ENCODE measurements at regions not wholly inside any gene's neighbourhood (a gene's known extent, or its start where the extent isn't known, plus 50 kb on each side); places are given as distances from the start of the nearest gene placed in this dataset.
A peak's percentile ranks its signal among the peaks of the same experiment; 100 is the strongest.

DNA sequence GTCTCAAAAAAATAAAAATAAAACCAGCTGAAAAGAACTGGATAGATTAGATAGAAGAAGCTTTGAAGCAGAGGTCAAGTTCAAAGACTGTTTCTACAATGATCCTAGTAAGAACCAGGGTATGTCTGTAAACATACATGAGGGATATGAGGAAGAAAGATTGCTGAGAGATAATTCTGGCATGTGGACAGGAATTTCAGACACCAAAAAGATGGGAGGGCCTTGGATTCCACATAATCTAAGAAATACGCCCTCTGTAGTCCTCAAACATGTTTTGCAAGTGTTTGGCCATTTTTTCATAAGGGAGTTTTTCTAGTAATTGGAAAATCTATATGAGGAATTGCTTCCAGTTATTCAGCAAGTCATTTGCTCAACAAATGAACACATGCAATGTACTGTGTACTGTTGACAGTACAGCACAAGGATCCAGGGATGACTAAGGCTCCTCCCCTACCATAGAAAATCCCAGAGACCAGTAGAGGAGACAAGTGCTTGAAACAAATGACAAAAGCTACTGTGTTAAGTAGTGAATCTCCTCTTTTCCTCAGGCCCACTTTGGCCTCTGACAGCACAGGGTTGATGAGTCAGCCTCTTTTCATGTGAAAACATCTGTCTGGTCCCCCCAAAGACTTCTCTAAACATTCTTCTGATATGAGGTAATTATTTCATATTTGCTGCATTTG lies 795.9 kb downstream of the MAFB start:
- Histone ChIP-seq H3K27me3 (ENCODE audit: control insufficient read depth, insufficient read depth, low read length) (no peaks in the 10 kb centered on the region), H3K9me3 (replicated peaks; ENCODE audit: control insufficient read depth, low read depth, low read length) (no peaks in the 10 kb centered on the region), H3K4me1 (ENCODE audit: control insufficient read depth, insufficient read depth, low read length) (peaks cover 9% of the 10 kb centered on the region), H3K4me3 (ENCODE audit: low read length) (no peak overlapping the region), H3K36me3 (ENCODE audit: control insufficient read depth, insufficient read depth, low read length) (no peaks in the 10 kb centered on the region), H3K27ac (ENCODE audit: low read length) (peak overlapping the region; percentile 62)
- WGBS (ENCODE audit: insufficient coverage), result no CpG with 5 or more reads among the region's 1 CpG
- DNase-seq, result peak; percentile 89

GRCh38 chr20:39890697-39891096 lies 798.3 kb downstream of the MAFB start:
- no peaks in the 10 kb centered on the region for H3K36me3 ChIP-seq (ENCODE audit: control insufficient read depth, insufficient read depth, low read length)
- 100% methylated on average over 1 of the region's 1 CpG for WGBS (ENCODE audit: insufficient coverage)
- DNase-seq, result no peak

GRCh38 chr20:39888310-39888709 lies 800.7 kb downstream of the MAFB start:
- Histone ChIP-seq H3K4me3 (ENCODE audit: low read length) (no peak overlapping the region), H3K36me3 (ENCODE audit: control insufficient read depth, insufficient read depth, low read length) (no peaks in the 10 kb centered on the region), H3K4me1 (ENCODE audit: control insufficient read depth, insufficient read depth, low read length) (peaks cover 13% of the 10 kb centered on the region), H3K9me3 (replicated peaks; ENCODE audit: control insufficient read depth, low read depth, low read length) (no peaks in the 10 kb centered on the region), H3K27ac (ENCODE audit: low read length) (no peak overlapping the region), H3K27me3 (ENCODE audit: control insufficient read depth, insufficient read depth, low read length) (no peaks in the 10 kb centered on the region)
- DNase-seq, result no peak
- 100% methylated on average over 1 of the region's 2 CpGs for WGBS (ENCODE audit: insufficient coverage)

More at GRCh38 chr20:39890697-39891096, 798.3 kb downstream of the MAFB start:
- Histone ChIP-seq H3K27me3 (ENCODE audit: control insufficient read depth, insufficient read depth, low read length) (no peaks in the 10 kb centered on the region), H3K4me3 (ENCODE audit: low read length) (no peak overlapping the region), H3K27ac (ENCODE audit: low read length) (no peak overlapping the region), H3K9me3 (replicated peaks; ENCODE audit: control insufficient read depth, low read depth, low read length) (no peaks in the 10 kb centered on the region), H3K4me1 (ENCODE audit: control insufficient read depth, insufficient read depth, low read length) (peaks cover 14% of the 10 kb centered on the region)

DNA sequence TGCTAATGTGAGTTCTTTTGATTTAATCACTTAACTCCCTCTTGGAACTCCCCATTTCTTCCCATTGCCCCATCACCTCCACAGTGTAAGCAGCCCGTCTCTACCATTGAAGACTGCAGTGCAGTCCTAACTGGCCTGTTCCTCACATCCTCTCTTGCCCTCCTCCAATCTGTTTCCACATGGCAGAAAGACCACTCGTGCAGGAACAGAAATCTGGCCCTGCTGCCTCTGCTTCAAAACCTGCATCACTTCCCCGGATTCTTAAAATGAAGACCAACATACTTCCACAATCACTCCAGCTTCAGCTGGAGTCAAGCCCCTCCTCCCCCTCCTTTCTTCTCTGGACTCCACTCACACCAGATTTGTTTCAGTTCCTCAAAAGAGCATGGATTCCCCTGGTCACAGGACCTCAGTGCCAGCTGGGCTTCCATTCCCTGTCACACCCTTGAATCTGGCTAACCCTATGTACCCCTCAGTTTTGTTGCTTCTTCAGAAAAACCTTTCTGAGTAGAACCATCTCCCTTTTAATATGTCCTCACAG lies 802.3 kb downstream of the MAFB start:
- peak; percentile 80 for DNase-seq
- Histone ChIP-seq H3K4me3 (ENCODE audit: low read length) (no peak overlapping the region), H3K4me1 (ENCODE audit: control insufficient read depth, insufficient read depth, low read length) (peaks cover 5% of the 10 kb centered on the region), H3K27ac (ENCODE audit: low read length) (no peak overlapping the region), H3K27me3 (ENCODE audit: control insufficient read depth, insufficient read depth, low read length) (no peaks in the 10 kb centered on the region), H3K36me3 (ENCODE audit: control insufficient read depth, insufficient read depth, low read length) (no peaks in the 10 kb centered on the region), H3K9me3 (replicated peaks; ENCODE audit: control insufficient read depth, low read depth, low read length) (peaks cover 3% of the 10 kb centered on the region)
- 58% methylated on average over 3 of the region's 3 CpGs for WGBS (ENCODE audit: insufficient coverage)

- peaks cover 5% of the 10 kb centered on the region for H3K4me1 ChIP-seq (ENCODE audit: control insufficient read depth, insufficient read depth, low read length)
- H3K27me3 ChIP-seq (ENCODE audit: control insufficient read depth, insufficient read depth, low read length), result no peaks in the 10 kb centered on the region
- H3K4me3 ChIP-seq (ENCODE audit: low read length), result no peak overlapping the region
- H3K36me3 ChIP-seq (ENCODE audit: control insufficient read depth, insufficient read depth, low read length), result no peaks in the 10 kb centered on the region
- H3K9me3 ChIP-seq (replicated peaks; ENCODE audit: control insufficient read depth, low read depth, low read length), result peaks cover 5% of the 10 kb centered on the region
- WGBS (ENCODE audit: insufficient coverage), result 74% methylated on average over 3 of the region's 7 CpGs
- no peak overlapping the region for H3K27ac ChIP-seq (ENCODE audit: low read length)
- DNase-seq, result peak; percentile 74
These were observed 802.9 kb downstream of the MAFB start for GRCh38 chr20:39885975-39886649.

DNA sequence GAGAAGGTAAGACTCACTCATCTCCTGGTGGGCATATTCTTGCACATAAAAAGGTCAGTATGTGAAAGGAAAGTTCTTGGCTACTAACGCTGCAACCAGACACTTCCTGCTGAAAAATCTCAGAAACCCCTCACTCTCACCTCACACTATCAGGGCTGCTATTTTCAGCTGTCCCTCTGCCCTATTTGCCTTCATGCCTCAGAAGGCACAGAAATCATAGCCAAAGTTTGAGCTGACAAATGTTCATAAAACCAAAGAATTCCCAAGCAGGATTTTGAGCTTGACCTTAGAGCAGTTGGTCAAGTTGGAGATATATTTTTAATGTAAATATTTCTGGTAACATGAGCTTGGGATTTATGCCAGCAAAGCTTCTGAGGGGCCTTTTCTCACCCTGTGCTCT lies 806.2 kb downstream of the MAFB start:
- DNase-seq, result no peak
- Histone ChIP-seq H3K27ac (ENCODE audit: low read length) (no peak overlapping the region), H3K4me3 (ENCODE audit: low read length) (no peak overlapping the region), H3K4me1 (ENCODE audit: control insufficient read depth, insufficient read depth, low read length) (peaks cover 7% of the 10 kb centered on the region), H3K9me3 (replicated peaks; ENCODE audit: control insufficient read depth, low read depth, low read length) (peaks cover 5% of the 10 kb centered on the region), H3K27me3 (ENCODE audit: control insufficient read depth, insufficient read depth, low read length) (no peaks in the 10 kb centered on the region), H3K36me3 (ENCODE audit: control insufficient read depth, insufficient read depth, low read length) (no peaks in the 10 kb centered on the region)
- no CpG with 5 or more reads among the region's 1 CpG for WGBS (ENCODE audit: insufficient coverage)

GRCh38 chr20:39880890-39881289 lies 808.1 kb downstream of the MAFB start:
- H3K27ac ChIP-seq (ENCODE audit: low read length), result no peak overlapping the region
- WGBS (ENCODE audit: insufficient coverage), result 90% methylated on average over 3 of the region's 4 CpGs
- no peak for DNase-seq
- peaks cover 11% of the 10 kb centered on the region for H3K4me1 ChIP-seq (ENCODE audit: control insufficient read depth, insufficient read depth, low read length)
- H3K4me3 ChIP-seq (ENCODE audit: low read length), result no peak overlapping the region
- H3K36me3 ChIP-seq (ENCODE audit: control insufficient read depth, insufficient read depth, low read length), result no peaks in the 10 kb centered on the region
- H3K27me3 ChIP-seq (ENCODE audit: control insufficient read depth, insufficient read depth, low read length), result no peaks in the 10 kb centered on the region
- H3K9me3 ChIP-seq (replicated peaks; ENCODE audit: control insufficient read depth, low read depth, low read length), result peaks cover 5% of the 10 kb centered on the region

DNA sequence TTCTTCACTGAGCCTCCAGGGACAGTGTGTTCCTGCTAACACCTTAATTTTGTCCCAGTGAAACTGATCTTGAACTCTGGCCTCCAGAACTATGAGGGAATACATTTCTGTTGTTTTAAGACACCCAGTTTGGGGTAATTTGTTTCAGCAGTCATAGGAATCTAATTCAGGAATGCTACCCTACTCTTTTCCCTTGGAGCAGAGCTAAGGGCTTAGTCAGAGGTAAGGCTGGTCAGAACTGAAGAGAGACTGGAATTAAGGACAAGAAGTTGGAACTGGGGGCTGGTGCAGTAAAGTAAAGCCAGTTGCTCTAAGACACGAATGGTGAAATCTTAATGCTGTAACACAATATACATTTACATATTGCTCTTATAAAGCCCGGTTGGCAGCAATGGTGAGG lies 809.7 kb downstream of the MAFB start:
- no CpG with 5 or more reads among the region's 2 CpGs for WGBS (ENCODE audit: insufficient coverage)
- Histone ChIP-seq H3K4me3 (ENCODE audit: low read length) (no peak overlapping the region), H3K36me3 (ENCODE audit: control insufficient read depth, insufficient read depth, low read length) (no peaks in the 10 kb centered on the region), H3K9me3 (replicated peaks; ENCODE audit: control insufficient read depth, low read depth, low read length) (peaks cover 5% of the 10 kb centered on the region), H3K4me1 (ENCODE audit: control insufficient read depth, insufficient read depth, low read length) (peaks cover 11% of the 10 kb centered on the region), H3K27me3 (ENCODE audit: control insufficient read depth, insufficient read depth, low read length) (no peaks in the 10 kb centered on the region), H3K27ac (ENCODE audit: low read length) (no peak overlapping the region)
- no peak for DNase-seq

DNA sequence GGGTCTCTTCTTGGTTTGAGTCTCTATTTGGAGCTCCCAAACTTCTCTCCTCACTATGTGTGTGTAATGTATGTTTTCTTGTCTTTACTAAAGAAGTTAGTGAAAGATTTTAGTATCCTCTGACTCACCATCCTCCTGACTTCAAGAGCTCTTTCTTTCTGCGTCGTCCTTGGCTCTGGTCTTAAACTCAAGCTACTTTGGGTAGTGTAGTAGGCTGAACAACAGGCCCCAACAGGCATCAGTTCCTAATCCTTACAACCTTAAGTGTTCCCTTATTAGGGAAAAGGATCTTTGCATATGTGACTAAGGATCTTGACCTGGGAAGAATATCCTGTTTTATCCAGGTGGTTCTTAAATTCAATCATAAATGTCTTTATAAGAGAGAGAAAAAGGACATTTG lies 810.2 kb downstream of the MAFB start:
- no peak for DNase-seq
- H3K27me3 ChIP-seq (ENCODE audit: control insufficient read depth, insufficient read depth, low read length), result no peaks in the 10 kb centered on the region
- peaks cover 13% of the 10 kb centered on the region for H3K4me1 ChIP-seq (ENCODE audit: control insufficient read depth, insufficient read depth, low read length)
- no peak overlapping the region for H3K4me3 ChIP-seq (ENCODE audit: low read length)
- H3K27ac ChIP-seq (ENCODE audit: low read length), result no peak overlapping the region
- H3K9me3 ChIP-seq (replicated peaks; ENCODE audit: control insufficient read depth, low read depth, low read length), result peaks cover 5% of the 10 kb centered on the region
- no peaks in the 10 kb centered on the region for H3K36me3 ChIP-seq (ENCODE audit: control insufficient read depth, insufficient read depth, low read length)
- no CpG with 5 or more reads among the region's 2 CpGs for WGBS (ENCODE audit: insufficient coverage)

GRCh38 chr20:39878320-39878719 lies 810.7 kb downstream of the MAFB start:
- Histone ChIP-seq H3K27me3 (ENCODE audit: control insufficient read depth, insufficient read depth, low read length) (no peaks in the 10 kb centered on the region), H3K36me3 (ENCODE audit: control insufficient read depth, insufficient read depth, low read length) (no peaks in the 10 kb centered on the region)

More at GRCh38 chr20:39878320-39878719, 810.7 kb downstream of the MAFB start:
- Histone ChIP-seq H3K4me1 (ENCODE audit: control insufficient read depth, insufficient read depth, low read length) (peaks cover 13% of the 10 kb centered on the region), H3K27ac (ENCODE audit: low read length) (no peak overlapping the region), H3K9me3 (replicated peaks; ENCODE audit: control insufficient read depth, low read depth, low read length) (peaks cover 5% of the 10 kb centered on the region), H3K4me3 (ENCODE audit: low read length) (no peak overlapping the region)
- DNase-seq, result no peak
- WGBS (ENCODE audit: insufficient coverage), result 40% methylated on average over 1 of the region's 2 CpGs
